ENCODE measurements at regions not wholly inside any gene's neighbourhood (a gene's known extent, or its start where the extent isn't known, plus 50 kb on each side); places are given as distances from the start of the nearest gene placed in this dataset.

DNA sequence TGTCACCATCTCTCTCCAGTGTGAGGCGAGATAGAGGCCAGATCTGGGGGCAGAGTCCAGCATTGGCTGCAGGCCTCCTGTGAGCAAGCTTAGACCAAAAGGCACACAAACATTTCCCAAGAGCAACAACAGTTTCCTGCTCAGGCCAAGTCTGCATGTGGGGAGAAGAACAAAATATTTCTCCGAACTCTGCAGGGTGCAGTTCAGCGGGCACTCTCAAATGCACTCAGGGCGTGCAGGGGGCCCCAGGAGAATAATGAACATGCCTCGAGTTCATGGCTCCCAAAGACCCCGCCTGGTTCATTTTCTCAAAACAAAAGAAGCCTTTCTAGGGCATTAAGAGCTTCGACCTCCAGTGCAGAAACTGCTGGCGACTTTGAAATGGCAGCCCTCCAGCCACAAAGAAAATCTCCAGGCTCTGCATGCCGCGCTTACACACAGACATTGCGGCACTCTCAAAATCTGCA, 57.8 kb upstream of the HELT start (continued):
- TF ChIP-seq JUNB (CRISPR knock-in tag; IDR thresholded peaks at IDR 0.05; ENCODE audit: borderline replicate concordance) = no peak
- TF ChIP-seq SAP130 (CRISPR knock-in tag; IDR thresholded peaks at IDR 0.05; ENCODE audit: low read depth) = 0 out of 2 replicates have a peak, but pooled peaks have one; percentile 11
- TF ChIP-seq HMGA1 (CRISPR knock-in tag; conservative IDR thresholded peaks at IDR 0.05) = no peak
- TF ChIP-seq ZNF264 (CRISPR knock-in tag; IDR thresholded peaks at IDR 0.05) = peak; percentile 52; the same call in 1 of the 2 replicates
- no peak for TF ChIP-seq EED (CRISPR knock-in tag; IDR thresholded peaks at IDR 0.05)
- no peak for TF ChIP-seq MTF2 (CRISPR knock-in tag; IDR thresholded peaks at IDR 0.05; ENCODE audit: borderline replicate concordance)
- no peak for TF ChIP-seq ZNF557 (CRISPR knock-in tag; IDR thresholded peaks at IDR 0.05)
- TF ChIP-seq, protein P1, sequence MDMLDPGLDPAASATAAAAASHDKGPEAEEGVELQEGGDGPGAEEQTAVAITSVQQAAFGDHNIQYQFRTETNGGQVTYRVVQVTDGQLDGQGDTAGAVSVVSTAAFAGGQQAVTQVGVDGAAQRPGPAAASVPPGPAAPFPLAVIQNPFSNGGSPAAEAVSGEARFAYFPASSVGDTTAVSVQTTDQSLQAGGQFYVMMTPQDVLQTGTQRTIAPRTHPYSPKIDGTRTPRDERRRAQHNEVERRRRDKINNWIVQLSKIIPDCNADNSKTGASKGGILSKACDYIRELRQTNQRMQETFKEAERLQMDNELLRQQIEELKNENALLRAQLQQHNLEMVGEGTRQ (IDR thresholded peaks at IDR 0.05; ENCODE audit: low read depth, low read length) = no peak
- TF ChIP-seq, protein P1 (CRISPR knock-in tag; IDR thresholded peaks at IDR 0.05; ENCODE audit: borderline replicate concordance) = no peak
- TF ChIP-seq ZNF441 (CRISPR knock-in tag; IDR thresholded peaks at IDR 0.05; ENCODE audit: borderline replicate concordance) = no peak
- TF ChIP-seq, protein P2, sequence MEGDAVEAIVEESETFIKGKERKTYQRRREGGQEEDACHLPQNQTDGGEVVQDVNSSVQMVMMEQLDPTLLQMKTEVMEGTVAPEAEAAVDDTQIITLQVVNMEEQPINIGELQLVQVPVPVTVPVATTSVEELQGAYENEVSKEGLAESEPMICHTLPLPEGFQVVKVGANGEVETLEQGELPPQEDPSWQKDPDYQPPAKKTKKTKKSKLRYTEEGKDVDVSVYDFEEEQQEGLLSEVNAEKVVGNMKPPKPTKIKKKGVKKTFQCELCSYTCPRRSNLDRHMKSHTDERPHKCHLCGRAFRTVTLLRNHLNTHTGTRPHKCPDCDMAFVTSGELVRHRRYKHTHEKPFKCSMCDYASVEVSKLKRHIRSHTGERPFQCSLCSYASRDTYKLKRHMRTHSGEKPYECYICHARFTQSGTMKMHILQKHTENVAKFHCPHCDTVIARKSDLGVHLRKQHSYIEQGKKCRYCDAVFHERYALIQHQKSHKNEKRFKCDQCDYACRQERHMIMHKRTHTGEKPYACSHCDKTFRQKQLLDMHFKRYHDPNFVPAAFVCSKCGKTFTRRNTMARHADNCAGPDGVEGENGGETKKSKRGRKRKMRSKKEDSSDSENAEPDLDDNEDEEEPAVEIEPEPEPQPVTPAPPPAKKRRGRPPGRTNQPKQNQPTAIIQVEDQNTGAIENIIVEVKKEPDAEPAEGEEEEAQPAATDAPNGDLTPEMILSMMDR (CRISPR knock-in tag; IDR thresholded peaks at IDR 0.05) = peak; percentile 37
- TF ChIP-seq HNRNPH1 (optimal IDR thresholded peaks at IDR 0.05; ENCODE audit: low read depth, low read length) = no peak
- no peak for TF ChIP-seq NFE2L1 (CRISPR knock-in tag; IDR thresholded peaks at IDR 0.05; ENCODE audit: borderline replicate concordance)
- no peak for TF ChIP-seq FOXP1 (IDR thresholded peaks at IDR 0.05)
- TF ChIP-seq FOXP1 (CRISPR knock-in tag; IDR thresholded peaks at IDR 0.05) = peak; percentile 52; the same call in 1 of the 2 replicates
- peak; percentile 53; the same call in 1 of the 2 replicates for TF ChIP-seq RFXAP (CRISPR knock-in tag; IDR thresholded peaks at IDR 0.05; ENCODE audit: borderline replicate concordance)
- no peak for TF ChIP-seq ADNP (CRISPR knock-in tag; IDR thresholded peaks at IDR 0.05)
- no peak for TF ChIP-seq NFYB (CRISPR knock-in tag; IDR thresholded peaks at IDR 0.05)
- no peak for TF ChIP-seq FOXA1 (IDR thresholded peaks at IDR 0.05)
- no peak for TF ChIP-seq FOXA1 (CRISPR knock-in tag; IDR thresholded peaks at IDR 0.05)
- no peak for TF ChIP-seq ZIK1 (CRISPR knock-in tag; IDR thresholded peaks at IDR 0.05; ENCODE audit: borderline replicate concordance, low read depth)
- TF ChIP-seq, protein P3, sequence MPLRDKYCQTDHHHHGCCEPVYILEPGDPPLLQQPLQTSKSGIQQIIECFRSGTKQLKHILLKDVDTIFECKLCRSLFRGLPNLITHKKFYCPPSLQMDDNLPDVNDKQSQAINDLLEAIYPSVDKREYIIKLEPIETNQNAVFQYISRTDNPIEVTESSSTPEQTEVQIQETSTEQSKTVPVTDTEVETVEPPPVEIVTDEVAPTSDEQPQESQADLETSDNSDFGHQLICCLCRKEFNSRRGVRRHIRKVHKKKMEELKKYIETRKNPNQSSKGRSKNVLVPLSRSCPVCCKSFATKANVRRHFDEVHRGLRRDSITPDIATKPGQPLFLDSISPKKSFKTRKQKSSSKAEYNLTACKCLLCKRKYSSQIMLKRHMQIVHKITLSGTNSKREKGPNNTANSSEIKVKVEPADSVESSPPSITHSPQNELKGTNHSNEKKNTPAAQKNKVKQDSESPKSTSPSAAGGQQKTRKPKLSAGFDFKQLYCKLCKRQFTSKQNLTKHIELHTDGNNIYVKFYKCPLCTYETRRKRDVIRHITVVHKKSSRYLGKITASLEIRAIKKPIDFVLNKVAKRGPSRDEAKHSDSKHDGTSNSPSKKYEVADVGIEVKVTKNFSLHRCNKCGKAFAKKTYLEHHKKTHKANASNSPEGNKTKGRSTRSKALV (CRISPR knock-in tag; IDR thresholded peaks at IDR 0.05) = no peak
- 0 out of 2 replicates have a peak, but pooled peaks have one; percentile 27 for TF ChIP-seq ZNF12 (CRISPR knock-in tag; IDR thresholded peaks at IDR 0.05)
- no peak for TF ChIP-seq ZNF782 (CRISPR knock-in tag; IDR thresholded peaks at IDR 0.05; ENCODE audit: borderline replicate concordance)
- TF ChIP-seq CCAR2 (optimal IDR thresholded peaks at IDR 0.05; ENCODE audit: low read depth, low read length) = no peak
- no peak for TF ChIP-seq RAD51 (IDR thresholded peaks at IDR 0.05; ENCODE audit: borderline replicate concordance)
- no peak for TF ChIP-seq ZNF567 (CRISPR knock-in tag; IDR thresholded peaks at IDR 0.05; ENCODE audit: borderline replicate concordance)
- no peak for TF ChIP-seq GATAD1 (CRISPR knock-in tag; IDR thresholded peaks at IDR 0.05)
- peak; percentile 55; the same call in 1 of the 2 replicates for TF ChIP-seq FOXJ3 (CRISPR knock-in tag; IDR thresholded peaks at IDR 0.05; ENCODE audit: borderline replicate concordance)

Data from HepG2 (cell line).